ENCODE measurements at regions not wholly inside any gene's neighbourhood (a gene's known extent, or its start where the extent isn't known, plus 50 kb on each side); places are given as distances from the start of the nearest gene placed in this dataset.

DNA sequence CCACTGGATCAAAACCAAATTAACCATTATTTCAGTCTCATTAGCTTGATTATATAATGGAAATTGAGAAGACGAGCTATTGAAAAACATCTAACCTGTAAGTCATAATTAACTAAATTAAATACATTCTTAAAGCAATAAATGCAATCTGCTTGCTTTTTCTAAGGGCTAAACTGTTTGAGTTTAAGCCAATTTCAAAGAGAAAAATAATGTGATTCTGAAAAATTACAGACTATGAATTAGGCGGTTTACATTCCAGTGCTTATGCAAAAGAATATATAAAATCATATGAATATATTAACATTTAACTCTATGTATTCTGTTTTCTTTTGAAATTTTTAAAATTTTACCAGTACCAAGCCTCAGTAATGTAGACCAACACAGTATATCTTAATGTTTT is 1349.4 kb downstream of the FSCB start:
- Histone ChIP-seq H3K27ac (ENCODE audit: insufficient read depth, low read depth, low read length) (no peak overlapping the region), H3K36me3 (ENCODE audit: control insufficient read depth in 2 of 2, extremely low read depth in 1 of 2, insufficient read depth in 2 of 2, low read length in 2 of 2) (no peaks in the 10 kb centered on the region), H3K4me1 (ENCODE audit: control insufficient read depth, extremely low read depth, insufficient read depth, low read length) (no peaks in the 10 kb centered on the region), H2AFZ (ENCODE audit: low read depth, low read length) (no peak overlapping the region), H3K4me3 (replicated peaks in 1 of 3; ENCODE audit: insufficient read depth in 1 of 3, low read depth in 1 of 3, low read length in 3 of 3) (no peak overlapping the region), H3K9me1 (replicated peaks; ENCODE audit: control insufficient read depth, extremely low read depth, insufficient read depth, low read length) (no peaks in the 10 kb centered on the region), H3K79me2 (ENCODE audit: control insufficient read depth, insufficient read depth, low read length) (no peaks in the 10 kb centered on the region), H4K20me1 (replicated peaks; ENCODE audit: control insufficient read depth, extremely low read depth, insufficient read depth, low read length) (no peaks in the 10 kb centered on the region), H3K4me2 (ENCODE audit: insufficient read depth, low read length) (no peak overlapping the region), H3K9me3 (replicated peaks; ENCODE audit: control insufficient read depth, insufficient read depth, low read length) (peaks cover 3% of the 10 kb centered on the region), H3K9ac (replicated peaks; ENCODE audit: extremely low read depth, insufficient read depth, low read length) (no peak overlapping the region), H3K27me3 (ENCODE audit: control insufficient read depth in 2 of 2, insufficient read depth in 2 of 2, low read length in 2 of 2) (no peaks in the 10 kb centered on the region)
- FAIRE-seq: no peak
- dilution Hi-C loops (cut with MboI; ENCODE audit: extremely low pct_ligation_motif_present, low sequenced_read_pairs) (no loop called here), intact Hi-C loops (cut with micrococcal nuclease) (no loop called here)
- BruUV-seq (replicated peaks): no TSS peak
- CTCF ChIA-PET: no interaction called here
- POLR2A ChIA-PET: no interaction called here
- TF ChIP-seq, protein P1, sequence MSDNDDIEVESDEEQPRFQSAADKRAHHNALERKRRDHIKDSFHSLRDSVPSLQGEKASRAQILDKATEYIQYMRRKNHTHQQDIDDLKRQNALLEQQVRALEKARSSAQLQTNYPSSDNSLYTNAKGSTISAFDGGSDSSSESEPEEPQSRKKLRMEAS (IDR thresholded peaks at IDR 0.05; ENCODE audit: insufficient read depth, insufficient read length): no peak
- TF ChIP-seq GATA2 (IDR thresholded peaks at IDR 0.05; ENCODE audit: insufficient read depth, insufficient read length, low read depth, low read length) (no peak), EZH2 (IDR thresholded peaks at IDR 0.05; ENCODE audit: borderline replicate concordance, low read depth, low read length, severe bottlenecking) (no peak), POLR2A (IDR thresholded peaks at IDR 0.05; ENCODE audit: low read depth, low read length) (no peak), CTCF (IDR thresholded peaks at IDR 0.05; ENCODE audit: extremely low read depth in 1 of 2, insufficient read depth in 1 of 2, low read depth in 1 of 2, low read length in 2 of 2) (no peak), POLR2AphosphoS5 (IDR thresholded peaks at IDR 0.05; ENCODE audit: insufficient read depth, low read depth, low read length) (no peak), FOS (IDR thresholded peaks at IDR 0.05; ENCODE audit: borderline replicate concordance, insufficient read depth, low read length) (no peak), MYC (IDR thresholded peaks at IDR 0.05; ENCODE audit: low read depth, low read length) (no peak), JUN (IDR thresholded peaks at IDR 0.05; ENCODE audit: borderline replicate concordance, insufficient read depth, insufficient read length, low read depth) (no peak)
- no peak for DNase-seq (ENCODE audit: low read depth, low spot score)

Measured in endothelial cell of umbilical vein (primary cell).